ENCODE measurements at regions not wholly inside any gene's neighbourhood (a gene's known extent, or its start where the extent isn't known, plus 50 kb on each side); places are given as distances from the start of the nearest gene placed in this dataset.

- Histone ChIP-seq H3K9ac (ENCODE audit: insufficient read depth in 1 of 2, low read length in 2 of 2) (no peak overlapping the region), H3K4me3 (no peak overlapping the region), H3K36me3 (ENCODE audit: control insufficient read depth in 4 of 4, insufficient read depth in 4 of 4, low read length in 4 of 4) (peaks cover 0 to 3% (median 0%) of the 10 kb centered on the region in 4 donors), H3K4me1 (ENCODE audit: control insufficient read depth in 5 of 5, insufficient read depth in 5 of 5, low read length in 5 of 5) (peaks cover 0 to 4% (median 0%) of the 10 kb centered on the region in 5 donors), H3K9me3 (ENCODE audit: control insufficient read depth in 4 of 4, insufficient read depth in 3 of 4, low read length in 3 of 4) (peaks cover 0 to 9% (median 1%) of the 10 kb centered on the region in 4 donors), H3K27ac (ENCODE audit: low read depth in 1 of 2, low read length in 1 of 2) (no peak overlapping the region), H3K27me3 (ENCODE audit: control insufficient read depth in 3 of 3, insufficient read depth in 3 of 3, low read length in 2 of 3) (no peaks in the 10 kb centered on the region)
- DNase-seq, result no peak
- no peak for TF ChIP-seq CTCF (IDR thresholded peaks at IDR 0.05; ENCODE audit: control extremely low read depth, extremely low read depth)
- WGBS, 2 donors, result 87 to 88% methylated on average over 3 of the region's 3 CpGs
- no peak for ATAC-seq (ENCODE audit: insufficient read depth, low FRiP score)
These were observed 293.6 kb upstream of the RGS6 start for GRCh38 chr14:71638523-71639196.

GRCh38 chr14:71642715-71643114, 289.5 kb upstream of the RGS6 start:
- ATAC-seq (ENCODE audit: insufficient read depth, low FRiP score) (no peak), DNase-seq (no peak)
- WGBS, 2 donors, result 100% methylated on average over 1 of the region's 1 CpG
- no peaks in the 10 kb centered on the region for H3K27me3 ChIP-seq (ENCODE audit: control insufficient read depth in 3 of 3, insufficient read depth in 3 of 3, low read length in 2 of 3)
- no peaks in the 10 kb centered on the region for H3K4me1 ChIP-seq (ENCODE audit: control insufficient read depth in 5 of 5, insufficient read depth in 5 of 5, low read length in 5 of 5)
- no peaks in the 10 kb centered on the region for H3K36me3 ChIP-seq (ENCODE audit: control insufficient read depth in 4 of 4, insufficient read depth in 4 of 4, low read length in 4 of 4)
- H3K9ac ChIP-seq (ENCODE audit: insufficient read depth in 1 of 2, low read length in 2 of 2), result no peak overlapping the region
- no peak overlapping the region for H3K4me3 ChIP-seq
- H3K9me3 ChIP-seq (ENCODE audit: control insufficient read depth in 4 of 4, insufficient read depth in 3 of 4, low read length in 3 of 4), result peaks cover 0 to 9% (median 1%) of the 10 kb centered on the region in 4 donors
- no peak overlapping the region for H3K27ac ChIP-seq (ENCODE audit: low read depth in 1 of 2, low read length in 1 of 2)
- TF ChIP-seq CTCF (IDR thresholded peaks at IDR 0.05; ENCODE audit: control extremely low read depth, extremely low read depth), result no peak

GRCh38 chr14:71645656-71646055, 286.6 kb upstream of the RGS6 start:
- no peak for ATAC-seq (ENCODE audit: insufficient read depth, low FRiP score)
- Histone ChIP-seq H3K27ac (ENCODE audit: low read depth in 1 of 2, low read length in 1 of 2) (no peak overlapping the region), H3K36me3 (ENCODE audit: control insufficient read depth in 4 of 4, insufficient read depth in 4 of 4, low read length in 4 of 4) (peaks cover 0 to 3% (median 0%) of the 10 kb centered on the region in 4 donors), H3K9me3 (ENCODE audit: control insufficient read depth in 4 of 4, insufficient read depth in 3 of 4, low read length in 3 of 4) (peaks cover 0 to 9% (median 1%) of the 10 kb centered on the region in 4 donors), H3K4me1 (ENCODE audit: control insufficient read depth in 5 of 5, insufficient read depth in 5 of 5, low read length in 5 of 5) (peaks cover 0 to 3% (median 0%) of the 10 kb centered on the region in 5 donors), H3K9ac (ENCODE audit: insufficient read depth in 1 of 2, low read length in 2 of 2) (no peak overlapping the region), H3K4me3 (no peak overlapping the region), H3K27me3 (ENCODE audit: control insufficient read depth in 3 of 3, insufficient read depth in 3 of 3, low read length in 2 of 3) (no peaks in the 10 kb centered on the region)
- DNase-seq, result no peak
- WGBS, 2 donors, result 74 to 85% methylated on average over 4 of the region's 4 CpGs
- no peak for TF ChIP-seq CTCF (IDR thresholded peaks at IDR 0.05; ENCODE audit: control extremely low read depth, extremely low read depth)

All from lung (tissue), 11 donors.